HG03064 (cell line): ENCODE measurements at regions not wholly inside any gene's neighbourhood (a gene's known extent, or its start where the extent isn't known, plus 50 kb on each side); places are given as distances from the start of the nearest gene placed in this dataset.
"Not testable (repeated sequence)": the region's sequence is repeated elsewhere in the genome, so short reads cannot be mapped to it uniquely, and the experiment has no call there.

Experiments used
- ATAC-seq: cut with Tn5 transposase; IDR thresholded peaks from one replicate; pipeline ENCODE4 v1.9.1; 2021; ENCODE audit warnings: low read depth; ENCODE audit not compliant: unreplicated experiment

DNA sequence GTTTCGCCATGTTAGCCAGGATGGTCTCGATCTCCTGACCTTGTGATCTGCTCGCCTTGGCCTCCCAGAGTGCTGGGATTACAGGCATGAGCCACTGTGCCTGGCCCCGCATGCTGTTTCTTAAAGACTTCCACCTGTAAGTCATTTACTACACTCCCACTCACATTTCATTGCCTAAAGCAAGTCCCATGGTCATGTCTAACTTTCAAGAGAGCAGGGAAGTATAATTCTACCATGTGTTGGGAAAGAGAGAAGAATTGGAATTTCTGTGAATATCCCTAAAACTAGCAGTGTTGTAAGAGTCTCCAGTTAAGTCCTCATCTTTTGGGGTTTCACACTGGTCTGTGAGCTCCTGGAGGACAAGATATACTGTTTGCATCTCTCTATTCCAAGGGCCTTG lies 139.7 kb downstream of the EMP1 start:
- ATAC-seq, result no peak

GRCh38 chr12:13328535-13328934 lies 132.0 kb downstream of the EMP1 start:
- no peak for ATAC-seq

- no peak for ATAC-seq
These were observed 129.6 kb downstream of the EMP1 start for GRCh38 chr12:13326076-13326475.

- ATAC-seq, result not testable (repeated sequence)
These were observed 128.5 kb downstream of the EMP1 start for GRCh38 chr12:13325037-13325436.

GRCh38 chr12:13318231-13319015 lies 121.9 kb downstream of the EMP1 start:
- ATAC-seq, result no peak

- no peak for ATAC-seq
These were observed 120.2 kb downstream of the EMP1 start for GRCh38 chr12:13316587-13317246.

- no peak for ATAC-seq
These were observed 117.4 kb downstream of the EMP1 start for GRCh38 chr12:13313886-13314285.

DNA sequence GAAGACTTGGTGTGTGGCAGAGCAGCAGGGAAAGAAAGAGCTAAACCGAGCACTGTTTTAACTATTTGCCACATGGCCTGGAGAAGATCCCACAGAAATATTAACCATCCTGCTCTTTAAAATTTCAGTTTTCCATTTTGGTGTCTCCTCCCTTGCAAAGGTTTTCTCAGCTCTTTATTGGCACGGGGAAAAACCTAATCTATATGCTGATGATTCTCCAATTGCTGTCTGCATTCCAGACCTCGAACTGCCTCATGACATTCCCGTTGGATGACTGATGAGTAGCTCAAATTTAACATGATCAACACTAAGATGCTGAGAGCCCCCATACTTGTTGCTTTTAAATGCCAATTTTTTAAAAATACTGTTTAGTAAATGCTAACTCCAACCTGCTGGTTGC lies 115.0 kb downstream of the EMP1 start:
- ATAC-seq, result no peak

DNA sequence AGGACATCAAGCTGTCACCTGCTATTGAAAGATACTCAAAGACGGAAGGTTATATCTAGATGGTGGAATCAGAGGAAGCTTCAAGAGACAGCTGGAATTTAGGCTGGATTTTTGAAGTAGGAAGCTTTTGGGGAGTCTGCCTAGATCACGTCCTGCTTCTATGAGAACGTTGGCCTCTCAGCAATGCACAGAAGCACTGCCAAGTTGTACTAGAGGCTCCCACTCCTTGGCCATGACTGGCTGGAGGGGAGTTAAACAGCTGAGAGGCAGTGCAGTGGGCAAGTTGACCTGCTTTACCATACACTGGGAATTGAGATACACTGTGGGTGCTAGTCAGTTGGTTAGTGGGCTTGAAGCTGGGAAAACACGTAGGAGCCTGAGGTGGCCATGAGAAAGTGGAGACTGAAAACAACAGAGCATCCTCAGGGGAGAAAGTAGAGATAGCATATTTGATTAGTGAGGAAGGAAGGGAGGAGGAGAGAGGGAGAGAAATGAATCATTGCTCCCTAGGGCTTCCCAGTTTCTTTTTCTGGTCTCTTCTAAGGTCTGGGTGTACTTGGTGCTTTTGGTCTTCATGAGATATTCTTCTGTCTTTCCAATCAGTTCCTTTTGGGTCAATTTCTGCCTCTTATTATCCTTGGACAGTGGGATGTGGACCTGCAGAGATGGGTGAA lies 110.8 kb downstream of the EMP1 start:
- ATAC-seq, result no peak

DNA sequence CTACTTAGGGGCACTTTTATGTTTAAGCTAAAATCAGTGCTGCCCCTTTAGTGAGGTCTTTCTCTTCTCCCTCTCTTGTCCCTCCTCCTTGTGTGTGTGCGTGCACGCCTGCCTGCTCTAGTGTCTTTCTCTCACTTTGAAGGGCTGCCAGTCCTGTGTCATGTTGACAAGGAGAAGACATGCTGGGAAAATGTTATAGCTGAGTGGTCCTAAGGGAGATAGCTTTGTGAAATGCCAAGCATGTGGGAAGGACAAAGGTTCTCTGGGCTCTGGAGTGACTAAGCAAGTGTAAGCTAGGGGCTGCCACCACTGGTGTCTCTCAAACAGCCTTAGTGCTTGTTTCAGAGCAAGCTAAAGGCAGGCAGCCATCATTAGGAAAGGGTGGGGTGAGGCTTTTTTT lies 108.4 kb downstream of the EMP1 start:
- ATAC-seq, result no peak

DNA sequence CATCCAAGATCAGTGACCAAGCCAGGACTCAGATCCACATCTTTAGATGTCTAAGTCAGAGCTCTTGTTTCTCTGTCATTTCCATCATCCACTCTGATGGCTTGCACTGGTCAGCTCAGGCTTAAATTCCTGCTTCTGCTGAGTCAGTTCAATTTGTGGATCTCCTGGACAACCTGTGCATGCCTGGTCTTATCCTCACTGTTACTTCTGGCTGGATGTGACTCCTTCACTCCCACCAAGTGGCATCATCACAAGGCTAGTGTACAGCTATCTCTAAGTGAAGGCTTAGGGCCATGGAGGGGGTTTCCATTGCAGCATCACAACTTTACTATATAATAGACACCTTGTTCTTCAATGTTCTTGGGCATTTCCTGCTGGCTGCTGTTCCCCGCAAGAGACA lies 102.9 kb downstream of the EMP1 start:
- ATAC-seq, result no peak

DNA sequence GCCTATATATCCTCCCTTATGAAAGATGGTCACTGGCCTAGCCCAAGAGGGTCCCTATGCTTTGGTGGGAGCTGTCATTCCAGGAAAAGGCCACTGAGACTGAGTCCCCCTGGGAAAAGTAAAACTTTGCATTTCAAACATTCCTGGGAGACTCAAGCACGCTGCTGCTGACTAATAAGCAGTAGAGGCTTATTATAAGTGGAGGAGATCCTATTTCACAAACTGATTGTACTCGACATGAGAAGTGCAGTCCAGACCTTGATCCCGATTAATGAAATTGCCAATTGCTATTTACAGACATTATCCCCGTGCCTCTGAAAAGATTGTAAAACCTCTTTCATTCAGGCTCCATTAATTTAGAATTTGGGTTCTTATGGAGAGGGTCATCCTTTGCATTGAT lies 96.6 kb downstream of the EMP1 start:
- ATAC-seq, result no peak

DNA sequence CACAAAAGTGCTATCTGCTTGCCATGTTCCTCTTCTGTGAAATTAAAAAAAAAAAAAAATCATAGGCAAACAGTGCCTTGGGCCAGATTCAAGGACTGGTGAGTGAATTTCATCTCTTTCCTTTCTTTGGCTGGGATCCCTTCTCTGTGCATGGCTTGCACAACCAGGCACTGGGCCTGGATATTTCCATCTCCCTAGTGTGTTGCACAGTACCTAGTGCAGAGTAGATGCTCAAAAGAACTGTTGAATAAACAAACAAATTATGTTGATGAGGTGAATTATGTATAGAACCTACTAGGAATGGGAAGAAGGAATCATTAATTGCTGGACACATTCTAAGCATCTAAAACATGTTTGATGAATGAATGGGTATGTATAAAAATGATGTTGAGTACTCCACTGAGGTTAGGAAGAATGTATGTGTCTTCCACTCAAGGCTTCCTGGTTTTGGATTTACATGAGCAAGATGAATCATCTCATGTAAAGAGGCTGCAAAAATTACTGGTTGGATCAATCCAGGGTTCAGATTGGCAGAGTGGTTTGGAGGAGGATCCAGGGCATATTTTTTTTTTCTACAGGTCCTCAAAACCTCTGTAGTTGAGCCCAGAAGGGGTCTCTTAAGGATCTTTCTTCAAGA lies 93.2 kb downstream of the EMP1 start:
- ATAC-seq, result no peak

DNA sequence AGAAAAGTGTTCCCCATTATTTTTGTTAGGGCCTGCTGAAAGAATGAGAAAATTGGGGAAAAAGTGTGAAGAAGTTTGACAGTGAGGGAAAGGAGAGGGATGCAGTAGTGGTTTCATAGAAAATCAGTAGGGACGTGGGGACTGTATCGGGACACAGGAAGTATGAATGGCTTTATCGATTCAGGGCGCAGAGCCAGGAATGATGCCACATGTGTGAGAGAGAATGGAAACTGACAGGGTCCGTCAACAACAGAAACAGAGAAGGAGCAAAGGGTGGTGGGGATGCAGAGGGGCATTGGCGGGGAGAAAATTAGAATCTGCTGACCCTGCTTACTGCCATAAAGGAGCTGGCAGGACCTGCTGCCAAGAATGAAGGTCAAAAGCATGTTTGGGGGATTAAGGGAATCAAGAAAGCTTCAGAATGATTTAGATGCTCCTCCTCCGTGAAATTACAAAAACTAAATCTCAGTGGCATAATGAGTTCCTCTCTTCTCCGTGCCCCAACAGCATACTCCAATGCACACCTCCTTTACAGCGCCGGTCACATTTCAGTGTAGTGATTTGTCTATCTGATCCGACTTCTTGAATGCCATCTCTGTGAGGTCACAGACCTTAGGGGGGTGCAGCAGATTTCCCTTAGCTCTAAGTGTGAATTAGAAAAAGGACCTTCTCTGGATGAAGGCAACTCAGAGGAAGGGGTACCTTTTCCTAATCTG lies 92.6 kb downstream of the EMP1 start:
- no peak for ATAC-seq

DNA sequence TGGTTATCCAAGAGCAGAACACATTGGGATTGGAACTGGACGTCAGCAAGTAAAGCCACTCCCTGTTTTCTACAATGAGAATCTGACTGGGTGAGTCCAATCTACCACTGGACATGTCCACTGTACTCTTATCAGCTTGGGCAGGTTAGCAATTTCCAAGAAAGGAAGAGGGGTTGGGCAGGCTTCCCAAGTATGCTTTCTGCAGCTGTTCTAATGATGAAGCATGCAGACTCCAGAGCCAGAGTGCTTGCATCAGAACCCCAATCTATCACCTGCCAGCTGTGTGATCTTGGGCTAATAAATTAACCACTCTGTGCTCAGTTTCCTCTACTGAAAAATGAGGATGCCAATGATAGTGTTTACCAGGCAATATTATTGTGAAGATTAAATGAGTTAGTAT lies 92.0 kb downstream of the EMP1 start:
- no peak for ATAC-seq

DNA sequence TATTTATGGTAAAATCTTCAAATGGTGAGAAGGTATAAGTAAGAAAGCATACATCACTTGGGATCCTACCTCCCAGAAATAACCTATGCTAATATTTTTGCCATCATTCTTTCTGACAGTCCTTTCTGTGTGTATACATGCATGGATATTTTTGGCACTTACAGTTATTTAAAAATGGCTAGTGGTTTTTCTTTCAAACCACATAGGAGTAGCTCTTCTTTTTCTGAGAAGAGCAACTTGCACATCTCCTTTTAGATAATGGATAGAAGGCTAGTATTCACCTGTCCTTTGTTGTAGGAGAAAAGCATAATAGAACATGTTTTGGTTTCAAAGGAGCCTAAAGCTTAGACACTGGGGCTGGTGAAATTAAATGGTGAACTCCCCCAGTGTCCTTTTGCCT lies 87.3 kb downstream of the EMP1 start:
- ATAC-seq, result no peak

- ATAC-seq, result no peak
These were observed 86.3 kb downstream of the EMP1 start for GRCh38 chr12:13282861-13283260.

DNA sequence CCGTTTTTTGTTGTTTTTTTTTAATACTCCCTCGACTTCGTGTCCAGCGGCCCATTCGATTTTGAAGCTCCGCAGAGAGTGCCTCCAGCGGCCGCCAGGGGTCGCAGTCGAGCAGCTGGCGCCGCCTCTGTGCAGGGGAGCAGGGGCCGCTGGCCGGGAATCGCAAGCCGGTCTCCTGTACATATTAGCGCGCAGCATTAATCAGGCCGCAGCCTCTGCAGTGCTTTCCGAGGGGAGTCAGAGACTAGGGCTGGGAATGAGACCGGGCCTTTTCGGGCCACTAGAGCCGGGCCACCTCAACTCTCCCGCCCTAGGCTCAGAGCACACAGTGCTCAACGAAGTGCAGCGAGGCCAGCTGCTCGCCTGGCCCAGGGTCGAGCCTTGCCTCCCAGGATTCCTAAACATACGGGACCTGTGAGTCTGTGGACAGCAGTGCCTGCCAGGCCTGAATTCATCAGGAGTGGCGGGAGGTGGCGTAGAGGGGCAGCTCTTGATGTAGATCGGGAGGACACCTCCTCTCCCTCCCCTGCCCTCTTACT lies 81.8 kb downstream of the EMP1 start:
- peak; percentile 57 for ATAC-seq

DNA sequence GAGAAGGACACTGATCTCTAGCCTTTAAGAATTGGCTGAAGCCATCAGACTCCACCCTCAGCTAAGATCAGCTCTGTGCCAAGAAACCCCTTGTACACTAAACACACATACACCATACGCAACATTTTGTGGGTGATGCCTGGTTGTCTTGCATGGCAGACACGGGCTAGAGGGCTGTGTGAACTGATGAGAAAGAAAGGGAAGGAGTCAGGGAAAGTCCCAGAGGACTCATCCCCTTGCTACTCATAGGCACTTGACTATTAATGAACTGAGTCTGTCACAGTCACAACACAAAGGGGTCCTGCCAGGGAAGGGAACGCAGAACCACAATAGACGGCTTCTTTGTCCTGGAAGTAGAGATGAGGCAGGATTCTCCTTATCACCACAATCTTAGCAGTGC lies 80.8 kb downstream of the EMP1 start:
- ATAC-seq, result no peak
